Liver (tissue), 7 donors: ENCODE measurements at regions not wholly inside any gene's neighbourhood (a gene's known extent, or its start where the extent isn't known, plus 50 kb on each side); places are given as distances from the start of the nearest gene placed in this dataset.

ENCODE experiments used
- DNase-seq: peaks from one replicate; pipeline ENCODE4 v3.0.0-alpha.2; 2017; ENCODE audit warnings: low spot score
- H3K27ac ChIP-seq, 2 donors: one replicate each; pipeline ENCODE4 v1.7.0; 2013; ENCODE audit warnings: inconsistent platforms in 2 of 2, low read length in 2 of 2, control low read depth in 1 of 2, low read depth in 1 of 2, mild to moderate bottlenecking in 1 of 2
- H3K27me3 ChIP-seq, 4 donors: one replicate each; pipeline versions ENCODE4 v1.6.1 to v1.7.0; 2013; ENCODE audit warnings: low read length in 3 of 4, inconsistent platforms in 1 of 4, mild to moderate bottlenecking in 1 of 4, moderate library complexity in 1 of 4; ENCODE audit not compliant: control insufficient read depth in 4 of 4, insufficient read depth in 4 of 4
- H3K36me3 ChIP-seq, 4 donors: one replicate each; pipeline versions ENCODE4 v1.6.1 to v1.7.0; 2013; ENCODE audit warnings: low read length in 3 of 4, mild to moderate bottlenecking in 3 of 4, low read depth in 1 of 4, moderate library complexity in 1 of 4; ENCODE audit not compliant: control insufficient read depth in 4 of 4, insufficient read depth in 3 of 4
- H3K4me1 ChIP-seq, 4 donors: one replicate each; pipeline versions ENCODE4 v1.6.1 to v1.7.0; 2013; ENCODE audit warnings: low read length in 3 of 4, mild to moderate bottlenecking in 3 of 4, moderate library complexity in 1 of 4; ENCODE audit not compliant: control insufficient read depth in 4 of 4, insufficient read depth in 4 of 4
- H3K4me3 ChIP-seq, 3 donors: one replicate each; pipeline versions ENCODE4 v1.6.1 to v1.7.0; 2013; ENCODE audit warnings: low read length in 3 of 3, control low read depth in 1 of 3, low read depth in 1 of 3, mild to moderate bottlenecking in 1 of 3
- H3K9ac ChIP-seq, 2 donors: one replicate each; pipeline ENCODE4 v1.7.0; 2013; ENCODE audit warnings: low read length in 2 of 2, mild to moderate bottlenecking in 2 of 2, moderate library complexity in 2 of 2, control low read depth in 1 of 2, low read depth in 1 of 2
- H3K9me3 ChIP-seq, 4 donors: one replicate each; pipeline versions ENCODE4 v1.6.1 to v1.7.0; 2013; ENCODE audit warnings: low read length in 3 of 4; ENCODE audit not compliant: control insufficient read depth in 4 of 4
- EGR1 ChIP-seq, 2 donors: IDR thresholded peaks; 2 replicates each; pipeline ENCODE4 v1.6.1; 2016 to 2018; ENCODE audit warnings: antibody characterized with exemption in 2 of 2, low read depth in 2 of 2
- FOXA1 ChIP-seq: IDR thresholded peaks from 2 replicates; pipeline ENCODE4 v1.6.1; 2016; ENCODE audit warnings: antibody characterized with exemption
- FOXA2 ChIP-seq: IDR thresholded peaks from 2 replicates; pipeline ENCODE4 v1.6.1; 2016; ENCODE audit warnings: antibody characterized with exemption
- GABPA ChIP-seq, 2 donors: IDR thresholded peaks in 1 of 2; conservative IDR thresholded peaks in 1 of 2; 2 replicates each; pipeline ENCODE4 v1.6.1; 2016; ENCODE audit warnings: antibody characterized with exemption in 2 of 2, mild to moderate bottlenecking in 1 of 2, moderate library complexity in 1 of 2
- HNF4A ChIP-seq, 2 donors: conservative IDR thresholded peaks; 2 replicates each; pipeline ENCODE4 v1.6.1; 2016; ENCODE audit warnings: antibody characterized with exemption in 2 of 2, mild to moderate bottlenecking in 2 of 2
- HNF4G ChIP-seq: IDR thresholded peaks from 2 replicates; pipeline ENCODE4 v1.6.1; 2016; ENCODE audit warnings: antibody characterized with exemption
- JUND ChIP-seq, 2 donors: IDR thresholded peaks; 2 replicates each; pipeline ENCODE4 v1.6.1; 2016; ENCODE audit warnings: antibody characterized with exemption in 2 of 2
- MAX ChIP-seq: IDR thresholded peaks from 2 replicates; pipeline ENCODE4 v1.6.1; 2016; ENCODE audit warnings: antibody characterized with exemption
- NR2F2 ChIP-seq: IDR thresholded peaks from 2 replicates; pipeline ENCODE4 v1.6.1; 2016; ENCODE audit warnings: antibody characterized with exemption
- REST ChIP-seq: IDR thresholded peaks from 2 replicates; pipeline ENCODE4 v1.6.1; 2016; ENCODE audit warnings: antibody characterized with exemption, mild to moderate bottlenecking
- RXRA ChIP-seq, 2 donors: IDR thresholded peaks; 2 replicates each; pipeline ENCODE4 v1.6.1; 2017 to 2018; ENCODE audit warnings: antibody characterized with exemption in 2 of 2, mild to moderate bottlenecking in 1 of 2
- SP1 ChIP-seq: IDR thresholded peaks from 2 replicates; pipeline ENCODE4 v1.6.1; 2018; ENCODE audit warnings: antibody characterized with exemption, mild to moderate bottlenecking
- TAF1 ChIP-seq: conservative IDR thresholded peaks from 2 replicates; pipeline ENCODE4 v1.6.1; 2016; ENCODE audit warnings: antibody characterized with exemption, mild to moderate bottlenecking
- YY1 ChIP-seq: IDR thresholded peaks from 2 replicates; pipeline ENCODE4 v1.6.1; 2016; ENCODE audit warnings: antibody characterized with exemption, mild to moderate bottlenecking
- WGBS: extraction: QIAGEN DNeasy Blood & Tissue Kit; methylation state at CpG from one replicate; pipeline ENCODE4 v1.1.7; 2013; 5-methylcytosine and 5-hydroxymethylcytosine counted together
- donor health status: healthy.
- donor health status: healthy.
- donor health status: healthy.
- donor health status: healthy.

- H3K27me3 ChIP-seq: peaks cover 0 to 4% (median 0%) of the 10 kb centered on the region in 4 donors
- no peak overlapping the region for H3K27ac ChIP-seq
- H3K9ac ChIP-seq: no peak overlapping the region
- H3K9me3 ChIP-seq: peaks cover 0 to 5% (median 2%) of the 10 kb centered on the region in 4 donors
- no peak for DNase-seq
- no peaks in the 10 kb centered on the region for H3K36me3 ChIP-seq
- no peaks in the 10 kb centered on the region for H3K4me1 ChIP-seq
- WGBS: 90% methylated on average over 19 of the region's 19 CpGs
- TF ChIP-seq REST (no peak), HNF4G (no peak)
- H3K4me3 ChIP-seq: no peak overlapping the region
These were observed 330.7 kb downstream of the CDH10 start for GRCh38 chr5:24314106-24314505.

GRCh38 chr5:24320643-24321042, 324.1 kb downstream of the CDH10 start:
- WGBS: 74% methylated on average over 3 of the region's 3 CpGs
- no peak for TF ChIP-seq REST
- Histone ChIP-seq H3K4me1 (no peaks in the 10 kb centered on the region), H3K36me3 (no peaks in the 10 kb centered on the region), H3K27me3 (peaks cover 0 to 4% (median 0%) of the 10 kb centered on the region in 4 donors), H3K4me3 (no peak overlapping the region), H3K9me3 (peaks cover 0 to 5% (median 0%) of the 10 kb centered on the region in 4 donors), H3K27ac (no peak overlapping the region), H3K9ac (no peak overlapping the region)
- DNase-seq: no peak

- no peak for DNase-seq
- H3K36me3 ChIP-seq: no peaks in the 10 kb centered on the region
- no peak overlapping the region for H3K4me3 ChIP-seq
- H3K9ac ChIP-seq: no peak overlapping the region
- TF ChIP-seq JUND (IDR thresholded peaks at IDR 0.05): no peak
- no peak for TF ChIP-seq NR2F2
- no peak for TF ChIP-seq HNF4A (conservative IDR thresholded peaks at IDR 0.05)
- TF ChIP-seq EGR1 (IDR thresholded peaks at IDR 0.05; ENCODE audit: low read depth in 2 of 2): no peak
- no peak for TF ChIP-seq FOXA2
- TF ChIP-seq GABPA (IDR thresholded peaks at IDR 0.05 in 1 of 2, conservative IDR thresholded peaks at IDR 0.05 in 1 of 2): no peak
- no peak for TF ChIP-seq TAF1
- no peak for TF ChIP-seq MAX
- no peak for TF ChIP-seq FOXA1
- TF ChIP-seq YY1: no peak
- TF ChIP-seq SP1: no peak
- TF ChIP-seq HNF4G: no peak
- TF ChIP-seq RXRA (IDR thresholded peaks at IDR 0.05): no peak
- WGBS: 59% methylated on average over 1 of the region's 1 CpG
- no peaks in the 10 kb centered on the region for H3K27me3 ChIP-seq
- H3K9me3 ChIP-seq: no peaks in the 10 kb centered on the region
- no peaks in the 10 kb centered on the region for H3K4me1 ChIP-seq
- H3K27ac ChIP-seq: no peak overlapping the region
These were observed 319.4 kb downstream of the CDH10 start for GRCh38 chr5:24325306-24325832.
